GM06990 (cell line): ENCODE measurements at regions not wholly inside any gene's neighbourhood (a gene's known extent, or its start where the extent isn't known, plus 50 kb on each side); places are given as distances from the start of the nearest gene placed in this dataset.
"Not testable (repeated sequence)": the region's sequence is repeated elsewhere in the genome, so short reads cannot be mapped to it uniquely, and the experiment has no call there.

Experiments
- DNase-seq: peaks from one replicate; pipeline ENCODE4 v3.0.0-alpha.2; 2011; ENCODE audit not compliant: insufficient read length; ENCODE audit errors: extremely low read depth
- H3K27me3 ChIP-seq: replicated peaks from 2 replicates; pipeline ENCODE4 v1.6.0; 2011; ENCODE audit warnings: low read length; ENCODE audit not compliant: control insufficient read depth, insufficient read depth
- H3K36me3 ChIP-seq: 2 replicates; pipeline ENCODE4 v1.5.1; 2011; ENCODE audit warnings: low read length; ENCODE audit not compliant: control insufficient read depth, insufficient read depth
- H3K4me3 ChIP-seq: replicated peaks from 2 replicates; pipeline ENCODE4 v1.5.1; 2011; ENCODE audit warnings: low read depth, mild to moderate bottlenecking, control low read depth, low read length
- TF ChIP-seq, protein P1 (sequence below): IDR thresholded peaks from 2 replicates; pipeline ENCODE4 v1.5.1; 2011; ENCODE audit warnings: low read length, control low read depth, mild to moderate bottlenecking, inconsistent platforms; ENCODE audit not compliant: insufficient read depth, poor library complexity, severe bottlenecking

DNA sequence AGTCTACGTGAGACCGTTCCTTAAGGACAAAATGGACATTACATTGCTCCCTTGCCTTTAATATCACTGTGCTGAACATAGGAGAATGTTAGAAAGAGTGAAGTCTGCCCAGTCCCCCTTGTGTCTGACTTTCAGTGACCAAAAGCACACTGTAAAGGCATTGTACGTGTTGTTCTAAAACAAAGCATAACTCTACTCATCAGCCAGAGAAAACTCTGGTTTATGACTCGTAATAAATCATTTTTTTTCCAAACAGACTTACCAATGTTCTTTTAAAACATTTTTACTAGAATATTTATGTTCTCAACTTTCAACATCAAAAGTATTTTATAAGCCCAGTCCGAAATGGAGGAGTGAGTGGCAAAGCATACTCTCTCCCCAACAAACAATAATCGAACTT, 262.5 kb downstream of the GJA1 start:
- H3K36me3 ChIP-seq = no peaks in the 10 kb centered on the region
- no peak overlapping the region for H3K4me3 ChIP-seq
- DNase-seq = no peak
- no peaks in the 10 kb centered on the region for H3K27me3 ChIP-seq
- TF ChIP-seq, protein P1, sequence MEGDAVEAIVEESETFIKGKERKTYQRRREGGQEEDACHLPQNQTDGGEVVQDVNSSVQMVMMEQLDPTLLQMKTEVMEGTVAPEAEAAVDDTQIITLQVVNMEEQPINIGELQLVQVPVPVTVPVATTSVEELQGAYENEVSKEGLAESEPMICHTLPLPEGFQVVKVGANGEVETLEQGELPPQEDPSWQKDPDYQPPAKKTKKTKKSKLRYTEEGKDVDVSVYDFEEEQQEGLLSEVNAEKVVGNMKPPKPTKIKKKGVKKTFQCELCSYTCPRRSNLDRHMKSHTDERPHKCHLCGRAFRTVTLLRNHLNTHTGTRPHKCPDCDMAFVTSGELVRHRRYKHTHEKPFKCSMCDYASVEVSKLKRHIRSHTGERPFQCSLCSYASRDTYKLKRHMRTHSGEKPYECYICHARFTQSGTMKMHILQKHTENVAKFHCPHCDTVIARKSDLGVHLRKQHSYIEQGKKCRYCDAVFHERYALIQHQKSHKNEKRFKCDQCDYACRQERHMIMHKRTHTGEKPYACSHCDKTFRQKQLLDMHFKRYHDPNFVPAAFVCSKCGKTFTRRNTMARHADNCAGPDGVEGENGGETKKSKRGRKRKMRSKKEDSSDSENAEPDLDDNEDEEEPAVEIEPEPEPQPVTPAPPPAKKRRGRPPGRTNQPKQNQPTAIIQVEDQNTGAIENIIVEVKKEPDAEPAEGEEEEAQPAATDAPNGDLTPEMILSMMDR = no peak

DNA sequence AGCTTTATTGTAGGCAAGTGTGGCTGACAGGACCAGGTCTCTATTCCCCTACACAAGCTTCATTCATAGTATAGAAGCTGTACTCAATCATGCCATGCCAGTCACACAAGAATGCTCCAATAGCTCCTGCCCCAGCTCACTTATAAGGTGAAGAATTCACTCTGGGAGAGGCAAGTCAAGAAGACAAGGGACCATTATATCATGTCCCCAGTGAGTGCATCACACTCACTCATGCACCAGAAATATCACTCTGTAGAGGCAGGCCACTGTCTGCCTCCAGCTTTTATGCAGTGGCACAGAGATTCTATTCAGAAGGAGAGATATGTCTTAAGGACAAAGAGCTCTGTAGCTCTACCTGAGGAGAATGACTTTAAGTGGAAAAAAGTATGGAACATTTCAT, 263.2 kb downstream of the GJA1 start:
- no peak for DNase-seq
- TF ChIP-seq, protein P1 = no peak
- Histone ChIP-seq H3K4me3 (no peak overlapping the region), H3K36me3 (no peaks in the 10 kb centered on the region), H3K27me3 (no peaks in the 10 kb centered on the region)

DNA sequence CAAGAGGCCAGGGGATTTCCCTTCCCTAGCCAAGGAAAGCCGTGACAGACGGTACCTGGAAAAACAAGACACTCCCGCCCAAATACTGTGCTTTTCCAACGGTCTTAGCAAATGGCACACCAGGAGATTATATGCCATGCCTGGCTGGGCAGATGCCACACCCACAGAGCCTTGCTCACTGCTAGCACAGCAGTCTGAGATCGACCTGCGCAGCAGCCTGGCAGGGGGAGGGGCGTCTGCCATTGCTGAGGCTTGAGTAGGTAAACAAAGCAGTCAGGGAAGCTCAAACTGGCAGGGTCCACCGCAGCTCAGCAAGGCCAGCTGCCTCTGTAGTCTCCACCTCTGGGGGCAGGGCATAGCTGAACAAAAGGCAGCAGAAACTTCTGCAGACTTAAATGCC, 267.7 kb downstream of the GJA1 start:
- not testable (repeated sequence) for H3K36me3 ChIP-seq, H3K4me3 ChIP-seq, DNase-seq, H3K27me3 ChIP-seq

DNA sequence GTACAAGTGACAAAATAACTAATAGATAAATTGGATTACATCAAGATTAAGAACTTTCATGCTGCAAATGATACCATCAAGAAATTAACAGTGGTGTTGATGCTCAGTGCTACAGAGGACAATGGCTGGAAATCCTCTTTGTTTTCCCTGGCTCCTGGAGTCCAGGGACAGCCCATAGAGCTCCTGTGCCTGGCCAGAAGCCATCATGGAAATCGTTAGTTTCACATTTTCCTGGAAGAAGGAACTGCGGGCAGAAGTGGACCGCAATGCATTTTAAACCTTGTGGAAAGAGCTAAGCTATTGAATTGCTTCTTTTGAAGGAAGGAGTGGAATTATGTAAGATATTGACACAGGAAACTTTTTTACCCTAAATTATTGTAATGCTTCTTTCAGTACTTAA, 276.0 kb downstream of the GJA1 start:
- H3K27me3 ChIP-seq = no peaks in the 10 kb centered on the region

DNA sequence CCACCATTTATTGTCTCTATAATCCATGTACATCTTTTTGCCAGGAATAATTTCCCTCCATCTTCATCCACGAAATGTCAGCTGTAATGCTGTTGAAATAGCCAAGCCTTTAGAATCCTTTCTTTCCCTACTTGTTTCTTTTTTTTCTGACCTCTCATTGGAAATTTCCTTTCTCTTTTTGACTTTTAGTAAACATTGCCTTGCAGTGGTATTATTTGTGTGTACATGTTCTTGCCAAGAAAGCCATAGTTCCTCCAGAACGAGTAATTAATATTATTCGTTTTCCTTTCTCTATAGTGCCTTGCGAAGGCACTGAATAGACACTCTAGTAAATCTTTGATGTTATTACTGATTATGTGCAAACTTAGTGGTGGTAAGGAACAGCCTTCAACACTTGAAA, 282.2 kb downstream of the GJA1 start:
- no peak for DNase-seq
- Histone ChIP-seq H3K36me3 (no peaks in the 10 kb centered on the region), H3K27me3 (no peaks in the 10 kb centered on the region), H3K4me3 (no peak overlapping the region)
- TF ChIP-seq, protein P1 = no peak

More for the DNA sequence above, 276.0 kb downstream of the GJA1 start:
- Histone ChIP-seq H3K4me3 (no peak overlapping the region), H3K36me3 (no peaks in the 10 kb centered on the region)
- DNase-seq = no peak
- TF ChIP-seq, protein P1 = no peak

DNA sequence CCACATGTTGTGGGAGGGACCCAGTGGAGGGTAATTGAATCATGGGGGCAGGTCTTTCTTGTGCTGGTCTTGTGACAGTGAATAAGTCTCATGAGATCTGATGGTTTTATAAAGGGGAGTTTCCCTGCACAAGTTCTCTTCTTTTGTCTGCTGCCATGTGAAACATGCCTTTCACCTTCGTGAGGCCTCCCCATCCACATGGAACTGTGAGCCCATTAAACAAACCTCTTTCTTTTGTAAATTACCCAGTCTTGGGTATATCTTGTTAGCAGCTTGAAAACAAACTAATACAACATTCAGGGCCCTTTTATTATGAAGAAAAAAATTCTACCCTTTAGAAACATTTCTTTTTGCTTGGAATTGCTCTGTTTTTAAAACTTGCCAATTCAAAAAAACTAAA, 285.4 kb downstream of the GJA1 start:
- not testable (repeated sequence) for DNase-seq, H3K4me3 ChIP-seq, H3K36me3 ChIP-seq, H3K27me3 ChIP-seq

DNA sequence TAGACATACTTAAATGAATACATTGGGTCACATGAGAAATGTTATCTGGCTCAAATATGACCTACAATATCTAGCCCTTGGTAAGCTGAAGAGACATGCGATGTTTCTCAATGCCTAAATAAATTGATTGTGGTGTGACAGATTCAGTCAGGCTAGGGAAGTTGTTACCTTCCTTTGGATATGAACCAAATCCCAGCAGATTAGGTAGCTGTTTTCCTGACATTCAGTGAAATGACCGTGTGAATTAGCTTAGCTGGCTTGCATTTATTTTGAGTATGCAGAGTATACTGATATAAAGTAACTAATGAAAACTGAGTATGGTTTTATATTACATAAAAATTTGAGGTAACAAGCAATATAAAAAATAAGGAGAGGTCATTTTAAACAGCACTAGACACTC, 288.2 kb downstream of the GJA1 start:
- Histone ChIP-seq H3K27me3 (no peaks in the 10 kb centered on the region), H3K36me3 (no peaks in the 10 kb centered on the region), H3K4me3 (no peak overlapping the region)
- DNase-seq = no peak
- TF ChIP-seq, protein P1 = no peak
